ENCODE measurements at regions not wholly inside any gene's neighbourhood (a gene's known extent, or its start where the extent isn't known, plus 50 kb on each side); places are given as distances from the start of the nearest gene placed in this dataset.

DNA sequence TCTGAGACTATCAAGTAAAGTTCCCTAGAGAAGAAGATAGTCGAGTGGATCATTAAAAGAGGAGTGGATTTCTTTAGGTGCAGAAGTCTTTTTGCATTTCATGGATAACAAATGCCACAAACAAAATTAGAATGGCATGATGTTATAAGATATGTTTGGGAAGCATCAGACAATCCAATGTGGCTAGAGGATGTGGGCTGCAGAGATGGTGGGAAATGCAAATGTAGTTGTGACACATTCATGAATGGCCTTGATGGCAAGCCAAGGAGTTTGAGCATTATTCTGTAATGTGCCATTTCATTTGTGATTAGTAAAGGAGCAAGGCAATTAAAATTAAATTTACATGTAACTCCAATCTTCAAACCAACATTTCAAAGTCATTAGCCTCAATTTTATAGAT is 211.9 kb downstream of the CENPW start:
- TF ChIP-seq, protein P1, sequence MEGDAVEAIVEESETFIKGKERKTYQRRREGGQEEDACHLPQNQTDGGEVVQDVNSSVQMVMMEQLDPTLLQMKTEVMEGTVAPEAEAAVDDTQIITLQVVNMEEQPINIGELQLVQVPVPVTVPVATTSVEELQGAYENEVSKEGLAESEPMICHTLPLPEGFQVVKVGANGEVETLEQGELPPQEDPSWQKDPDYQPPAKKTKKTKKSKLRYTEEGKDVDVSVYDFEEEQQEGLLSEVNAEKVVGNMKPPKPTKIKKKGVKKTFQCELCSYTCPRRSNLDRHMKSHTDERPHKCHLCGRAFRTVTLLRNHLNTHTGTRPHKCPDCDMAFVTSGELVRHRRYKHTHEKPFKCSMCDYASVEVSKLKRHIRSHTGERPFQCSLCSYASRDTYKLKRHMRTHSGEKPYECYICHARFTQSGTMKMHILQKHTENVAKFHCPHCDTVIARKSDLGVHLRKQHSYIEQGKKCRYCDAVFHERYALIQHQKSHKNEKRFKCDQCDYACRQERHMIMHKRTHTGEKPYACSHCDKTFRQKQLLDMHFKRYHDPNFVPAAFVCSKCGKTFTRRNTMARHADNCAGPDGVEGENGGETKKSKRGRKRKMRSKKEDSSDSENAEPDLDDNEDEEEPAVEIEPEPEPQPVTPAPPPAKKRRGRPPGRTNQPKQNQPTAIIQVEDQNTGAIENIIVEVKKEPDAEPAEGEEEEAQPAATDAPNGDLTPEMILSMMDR (IDR thresholded peaks at IDR 0.05; ENCODE audit: insufficient read depth, low read length, poor library complexity, severe bottlenecking) = no peak
- TF ChIP-seq EZH2phosphoT487 (conservative IDR thresholded peaks at IDR 0.05; ENCODE audit: low read length) = no peak
